Keratinocyte (primary cell): ENCODE measurements at regions not wholly inside any gene's neighbourhood (a gene's known extent, or its start where the extent isn't known, plus 50 kb on each side); places are given as distances from the start of the nearest gene placed in this dataset.

ENCODE experiments used
- DNase-seq: peaks from one replicate; pipeline ENCODE4 v3.0.0-alpha.2; 2011; ENCODE audit warnings: low read depth, missing footprints, low spot score
- FAIRE-seq: peaks from 2 replicates; lab custom pipeline; 2011; peaks lifted over from hg19 to GRCh38; lab: Jason Lieb, UNC
- H2AFZ ChIP-seq: 2 replicates; pipeline ENCODE4 v1.6.0; 2012; ENCODE audit warnings: low read length, control low read depth, inconsistent platforms; ENCODE audit not compliant: control insufficient read depth
- H3K27ac ChIP-seq: 2 replicates; pipeline ENCODE4 v1.5.1; 2011; ENCODE audit warnings: low read length; ENCODE audit not compliant: control insufficient read depth, insufficient read depth
- H3K27me3 ChIP-seq: 3 replicates; pipeline ENCODE4 v1.6.0; 2011; ENCODE audit warnings: low read length; ENCODE audit not compliant: control insufficient read depth, insufficient read depth; ENCODE audit errors: extremely low read depth
- H3K36me3 ChIP-seq, 2 experiments: 2 replicates in 1 of 2; 3 replicates in 1 of 2; pipeline ENCODE4 v1.5.1; 2011; ENCODE audit warnings: low read length in 2 of 2, mild to moderate bottlenecking in 1 of 2; ENCODE audit not compliant: control insufficient read depth in 2 of 2, insufficient read depth in 2 of 2; ENCODE audit errors: extremely low read depth in 1 of 2
- H3K4me1 ChIP-seq: 3 replicates; pipeline ENCODE4 v1.5.1; 2011; ENCODE audit warnings: low read length; ENCODE audit not compliant: control insufficient read depth, insufficient read depth; ENCODE audit errors: extremely low read depth
- H3K4me2 ChIP-seq: 3 replicates; pipeline ENCODE4 v1.6.0; 2011; ENCODE audit warnings: low read depth, low read length; ENCODE audit not compliant: control insufficient read depth, insufficient read depth; ENCODE audit errors: extremely low read depth
- H3K4me3 ChIP-seq, 3 experiments: fragments of 200-600 bp in 1 of 3; sonication (generic) in 1 of 3; 2 replicates in 2 of 3; 3 replicates in 1 of 3; pipeline ENCODE4 v1.5.1; 2011 to 2016; ENCODE audit warnings: low read length in 3 of 3, mild to moderate bottlenecking in 3 of 3, control low read depth in 2 of 3, inconsistent platforms in 1 of 3, low read depth in 1 of 3, mixed read lengths in 1 of 3, mixed run types in 1 of 3, moderate library complexity in 1 of 3; ENCODE audit not compliant: control insufficient read depth in 2 of 3, insufficient read depth in 2 of 3; ENCODE audit errors: extremely low read depth in 1 of 3
- H3K79me2 ChIP-seq: 2 replicates; pipeline ENCODE4 v1.6.0; 2012; ENCODE audit warnings: low read length; ENCODE audit not compliant: control insufficient read depth, insufficient read depth
- H3K9ac ChIP-seq: 3 replicates; pipeline ENCODE4 v1.6.0; 2011; ENCODE audit warnings: low read length; ENCODE audit not compliant: control insufficient read depth, insufficient read depth; ENCODE audit errors: extremely low read depth
- H3K9me1 ChIP-seq: 3 replicates; pipeline ENCODE4 v1.6.0; 2011; ENCODE audit warnings: low read length; ENCODE audit not compliant: control insufficient read depth, insufficient read depth; ENCODE audit errors: extremely low read depth
- H3K9me3 ChIP-seq: 2 replicates; pipeline ENCODE4 v1.5.1; 2012; ENCODE audit warnings: low read depth, low read length; ENCODE audit not compliant: control insufficient read depth
- H4K20me1 ChIP-seq: 3 replicates; pipeline ENCODE4 v1.6.0; 2011; ENCODE audit warnings: low read length; ENCODE audit not compliant: control insufficient read depth, insufficient read depth; ENCODE audit errors: extremely low read depth
- EZH2 ChIP-seq: IDR thresholded peaks from one replicate; pipeline ENCODE4 v1.6.1; 2012; ENCODE audit warnings: inconsistent platforms, mild to moderate bottlenecking, low read length, moderate library complexity
- dilution Hi-C: fragments of 300-500 bp; cut with MboI; formaldehyde crosslinking; loops from one replicate; pipeline ENCODE4 v1.7.0; 2020; ENCODE audit warnings: low sequenced_read_pairs; ENCODE audit not compliant: extremely low pct_ligation_motif_present
- TF ChIP-seq, protein P1 (sequence below), 3 experiments: IDR thresholded peaks in 1 of 3; conservative IDR thresholded peaks in 1 of 3; optimal IDR thresholded peaks in 1 of 3; 2 replicates in 2 of 3; 3 replicates in 1 of 3; pipeline versions ENCODE3 to v1.5.1; 2011; ENCODE audit warnings: low read length in 3 of 3, mild to moderate bottlenecking in 3 of 3, moderate library complexity in 2 of 3, control low read depth in 1 of 3, inconsistent platforms in 1 of 3; ENCODE audit not compliant: insufficient read depth in 2 of 3; ENCODE audit errors: extremely low read depth in 1 of 3

DNA sequence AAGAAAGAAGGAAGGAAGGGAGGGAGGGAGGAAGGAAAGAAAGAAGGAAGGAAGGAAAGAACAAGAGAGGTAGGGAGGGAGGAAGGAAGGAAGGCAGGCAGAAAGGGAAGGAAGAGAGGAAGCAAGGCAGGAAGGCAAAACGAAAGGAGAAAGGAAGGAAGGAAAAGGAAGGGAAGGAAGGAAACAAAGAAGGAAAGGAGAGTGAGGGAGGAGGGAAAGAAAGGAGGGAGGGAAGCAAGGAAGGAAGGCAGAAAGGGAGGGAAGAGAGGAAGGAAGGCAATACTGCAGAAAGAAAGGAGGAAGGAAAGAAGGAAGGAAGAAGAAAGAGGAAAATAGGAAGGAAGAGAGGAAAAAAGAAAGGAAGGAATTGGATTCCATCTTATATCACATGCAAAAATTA is 1303.1 kb upstream of the TMEM132C start:
- H3K4me2 ChIP-seq, result no peak overlapping the region
- no peaks in the 10 kb centered on the region for H3K79me2 ChIP-seq
- H3K27me3 ChIP-seq, result no peaks in the 10 kb centered on the region
- DNase-seq (no peak), FAIRE-seq (no peak)
- no peak overlapping the region for H2AFZ ChIP-seq
- no peak overlapping the region for H3K27ac ChIP-seq
- no peak for TF ChIP-seq EZH2
- TF ChIP-seq, protein P1, sequence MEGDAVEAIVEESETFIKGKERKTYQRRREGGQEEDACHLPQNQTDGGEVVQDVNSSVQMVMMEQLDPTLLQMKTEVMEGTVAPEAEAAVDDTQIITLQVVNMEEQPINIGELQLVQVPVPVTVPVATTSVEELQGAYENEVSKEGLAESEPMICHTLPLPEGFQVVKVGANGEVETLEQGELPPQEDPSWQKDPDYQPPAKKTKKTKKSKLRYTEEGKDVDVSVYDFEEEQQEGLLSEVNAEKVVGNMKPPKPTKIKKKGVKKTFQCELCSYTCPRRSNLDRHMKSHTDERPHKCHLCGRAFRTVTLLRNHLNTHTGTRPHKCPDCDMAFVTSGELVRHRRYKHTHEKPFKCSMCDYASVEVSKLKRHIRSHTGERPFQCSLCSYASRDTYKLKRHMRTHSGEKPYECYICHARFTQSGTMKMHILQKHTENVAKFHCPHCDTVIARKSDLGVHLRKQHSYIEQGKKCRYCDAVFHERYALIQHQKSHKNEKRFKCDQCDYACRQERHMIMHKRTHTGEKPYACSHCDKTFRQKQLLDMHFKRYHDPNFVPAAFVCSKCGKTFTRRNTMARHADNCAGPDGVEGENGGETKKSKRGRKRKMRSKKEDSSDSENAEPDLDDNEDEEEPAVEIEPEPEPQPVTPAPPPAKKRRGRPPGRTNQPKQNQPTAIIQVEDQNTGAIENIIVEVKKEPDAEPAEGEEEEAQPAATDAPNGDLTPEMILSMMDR (optimal IDR thresholded peaks at IDR 0.05 in 1 of 3, IDR thresholded peaks at IDR 0.05 in 1 of 3, conservative IDR thresholded peaks at IDR 0.05 in 1 of 3; ENCODE audit: extremely low read depth in 1 of 3, insufficient read depth in 2 of 3, low read length in 3 of 3), result no peak
- H4K20me1 ChIP-seq, result no peaks in the 10 kb centered on the region
- dilution Hi-C loops, result no loop called here
- H3K4me1 ChIP-seq, result no peaks in the 10 kb centered on the region
- no peaks in the 10 kb centered on the region for H3K9me1 ChIP-seq
- no peaks in the 10 kb centered on the region for H3K36me3 ChIP-seq
- no peaks in the 10 kb centered on the region for H3K9me3 ChIP-seq
- no peak overlapping the region for H3K4me3 ChIP-seq
- no peak overlapping the region for H3K9ac ChIP-seq

DNA sequence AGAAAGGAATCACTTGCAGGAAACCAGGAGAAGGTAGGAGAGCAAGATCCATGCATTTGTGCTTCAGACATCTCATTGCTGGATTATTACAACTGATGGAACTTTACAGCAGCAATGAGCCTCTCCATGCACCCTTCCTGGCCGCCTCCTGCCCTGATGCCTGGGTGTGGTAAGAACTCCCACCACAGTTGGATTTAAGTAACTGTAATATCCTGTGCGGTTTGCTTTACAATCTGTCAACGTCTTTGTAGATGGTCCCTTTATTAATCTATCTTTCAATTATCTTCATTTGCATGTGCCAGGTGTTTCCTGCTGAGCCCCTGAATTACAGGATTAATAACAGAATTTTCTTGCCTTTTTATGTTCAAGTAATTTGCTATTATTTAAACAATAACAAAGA is 1300.5 kb upstream of the TMEM132C start:
- TF ChIP-seq EZH2, result no peak
- TF ChIP-seq, protein P1 (optimal IDR thresholded peaks at IDR 0.05 in 1 of 3, IDR thresholded peaks at IDR 0.05 in 1 of 3, conservative IDR thresholded peaks at IDR 0.05 in 1 of 3; ENCODE audit: extremely low read depth in 1 of 3, insufficient read depth in 2 of 3, low read length in 3 of 3), result no peak
- H3K9me1 ChIP-seq, result no peaks in the 10 kb centered on the region
- H2AFZ ChIP-seq, result no peak overlapping the region
- no peak overlapping the region for H3K27ac ChIP-seq
- no peaks in the 10 kb centered on the region for H3K4me1 ChIP-seq
- no peak overlapping the region for H3K4me3 ChIP-seq
- H4K20me1 ChIP-seq, result no peaks in the 10 kb centered on the region
- H3K9me3 ChIP-seq, result no peaks in the 10 kb centered on the region
- H3K36me3 ChIP-seq, result no peaks in the 10 kb centered on the region
- dilution Hi-C loops, result no loop called here
- no peak overlapping the region for H3K9ac ChIP-seq
- H3K4me2 ChIP-seq, result no peak overlapping the region
- FAIRE-seq, result no peak
- no peak for DNase-seq
- no peaks in the 10 kb centered on the region for H3K79me2 ChIP-seq
- no peaks in the 10 kb centered on the region for H3K27me3 ChIP-seq
